ENCODE measurements at regions not wholly inside any gene's neighbourhood (a gene's known extent, or its start where the extent isn't known, plus 50 kb on each side); places are given as distances from the start of the nearest gene placed in this dataset.

DNA sequence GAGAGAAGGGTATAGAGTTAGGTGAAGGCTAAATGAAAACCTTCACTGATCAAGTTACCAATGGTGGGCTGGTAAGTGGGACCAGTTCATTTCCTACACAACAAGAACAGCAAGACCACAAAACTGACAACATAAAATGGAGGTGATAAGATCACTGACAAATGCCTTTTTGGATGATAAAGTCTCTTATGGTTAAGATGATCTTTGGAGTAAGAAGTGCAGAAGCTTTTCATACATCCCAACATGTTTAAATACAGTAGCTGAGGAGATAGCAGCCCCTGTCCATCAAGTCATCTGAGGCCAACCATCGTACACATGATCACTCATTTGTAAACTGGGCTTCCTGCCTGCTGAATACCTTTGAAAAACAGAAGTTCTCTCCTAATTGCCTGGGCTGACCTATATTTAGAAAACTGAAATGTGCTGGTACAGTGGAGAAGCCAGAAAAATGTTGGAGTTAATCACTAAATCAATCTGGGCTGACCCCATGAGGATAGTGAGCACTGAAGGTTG is 259.0 kb upstream of the ZFHX3 start:
- in situ Hi-C loops (cut with HindIII; ENCODE audit: low pct_unique_long_range_greater_than_20kb, low sequenced_read_pairs): no loop called here
- TF ChIP-seq POLR2AphosphoS5 (IDR thresholded peaks at IDR 0.05; ENCODE audit: low read depth, low read length): no peak
- TF ChIP-seq TCF7L2 (IDR thresholded peaks at IDR 0.05; ENCODE audit: low read depth, low read length): no peak
- TF ChIP-seq, protein P1, sequence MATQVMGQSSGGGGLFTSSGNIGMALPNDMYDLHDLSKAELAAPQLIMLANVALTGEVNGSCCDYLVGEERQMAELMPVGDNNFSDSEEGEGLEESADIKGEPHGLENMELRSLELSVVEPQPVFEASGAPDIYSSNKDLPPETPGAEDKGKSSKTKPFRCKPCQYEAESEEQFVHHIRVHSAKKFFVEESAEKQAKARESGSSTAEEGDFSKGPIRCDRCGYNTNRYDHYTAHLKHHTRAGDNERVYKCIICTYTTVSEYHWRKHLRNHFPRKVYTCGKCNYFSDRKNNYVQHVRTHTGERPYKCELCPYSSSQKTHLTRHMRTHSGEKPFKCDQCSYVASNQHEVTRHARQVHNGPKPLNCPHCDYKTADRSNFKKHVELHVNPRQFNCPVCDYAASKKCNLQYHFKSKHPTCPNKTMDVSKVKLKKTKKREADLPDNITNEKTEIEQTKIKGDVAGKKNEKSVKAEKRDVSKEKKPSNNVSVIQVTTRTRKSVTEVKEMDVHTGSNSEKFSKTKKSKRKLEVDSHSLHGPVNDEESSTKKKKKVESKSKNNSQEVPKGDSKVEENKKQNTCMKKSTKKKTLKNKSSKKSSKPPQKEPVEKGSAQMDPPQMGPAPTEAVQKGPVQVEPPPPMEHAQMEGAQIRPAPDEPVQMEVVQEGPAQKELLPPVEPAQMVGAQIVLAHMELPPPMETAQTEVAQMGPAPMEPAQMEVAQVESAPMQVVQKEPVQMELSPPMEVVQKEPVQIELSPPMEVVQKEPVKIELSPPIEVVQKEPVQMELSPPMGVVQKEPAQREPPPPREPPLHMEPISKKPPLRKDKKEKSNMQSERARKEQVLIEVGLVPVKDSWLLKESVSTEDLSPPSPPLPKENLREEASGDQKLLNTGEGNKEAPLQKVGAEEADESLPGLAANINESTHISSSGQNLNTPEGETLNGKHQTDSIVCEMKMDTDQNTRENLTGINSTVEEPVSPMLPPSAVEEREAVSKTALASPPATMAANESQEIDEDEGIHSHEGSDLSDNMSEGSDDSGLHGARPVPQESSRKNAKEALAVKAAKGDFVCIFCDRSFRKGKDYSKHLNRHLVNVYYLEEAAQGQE (IDR thresholded peaks at IDR 0.05; ENCODE audit: insufficient read depth in 1 of 2, low read depth in 2 of 2, low read length in 1 of 2): no peak
- TF ChIP-seq, protein P2, sequence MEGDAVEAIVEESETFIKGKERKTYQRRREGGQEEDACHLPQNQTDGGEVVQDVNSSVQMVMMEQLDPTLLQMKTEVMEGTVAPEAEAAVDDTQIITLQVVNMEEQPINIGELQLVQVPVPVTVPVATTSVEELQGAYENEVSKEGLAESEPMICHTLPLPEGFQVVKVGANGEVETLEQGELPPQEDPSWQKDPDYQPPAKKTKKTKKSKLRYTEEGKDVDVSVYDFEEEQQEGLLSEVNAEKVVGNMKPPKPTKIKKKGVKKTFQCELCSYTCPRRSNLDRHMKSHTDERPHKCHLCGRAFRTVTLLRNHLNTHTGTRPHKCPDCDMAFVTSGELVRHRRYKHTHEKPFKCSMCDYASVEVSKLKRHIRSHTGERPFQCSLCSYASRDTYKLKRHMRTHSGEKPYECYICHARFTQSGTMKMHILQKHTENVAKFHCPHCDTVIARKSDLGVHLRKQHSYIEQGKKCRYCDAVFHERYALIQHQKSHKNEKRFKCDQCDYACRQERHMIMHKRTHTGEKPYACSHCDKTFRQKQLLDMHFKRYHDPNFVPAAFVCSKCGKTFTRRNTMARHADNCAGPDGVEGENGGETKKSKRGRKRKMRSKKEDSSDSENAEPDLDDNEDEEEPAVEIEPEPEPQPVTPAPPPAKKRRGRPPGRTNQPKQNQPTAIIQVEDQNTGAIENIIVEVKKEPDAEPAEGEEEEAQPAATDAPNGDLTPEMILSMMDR (IDR thresholded peaks at IDR 0.05): no peak
- no peak for TF ChIP-seq SIN3A (IDR thresholded peaks at IDR 0.05; ENCODE audit: borderline replicate concordance, insufficient read depth, low read depth, low read length)
- intact Hi-C loops (cut with micrococcal nuclease; ENCODE audit: unreplicated experiment): no loop called here
- no peaks in the 10 kb centered on the region for H3K9me3 ChIP-seq (ENCODE audit: control insufficient read depth, insufficient read depth, low read depth, low read length)
- no peaks in the 10 kb centered on the region for H3K4me1 ChIP-seq (ENCODE audit: control insufficient read depth, insufficient read depth, low read length)
- no peak overlapping the region for H3K4me3 ChIP-seq (ENCODE audit: low read depth in 2 of 2, low read length in 2 of 2)
- H3K27ac ChIP-seq (ENCODE audit: low read length): no peak overlapping the region
- ChIA-PET POLR2A (no interaction called here), CTCF (no interaction called here)
- DNase-seq (ENCODE audit: low read depth, low spot score): no peak
- H3K27me3 ChIP-seq (ENCODE audit: control insufficient read depth, insufficient read depth, low read length): no peaks in the 10 kb centered on the region
- no TSS peak for BruUV-seq (replicated peaks)
- ATAC-seq: no peak
- H3K36me3 ChIP-seq (ENCODE audit: control insufficient read depth, insufficient read depth, low read length): no peaks in the 10 kb centered on the region

DNA sequence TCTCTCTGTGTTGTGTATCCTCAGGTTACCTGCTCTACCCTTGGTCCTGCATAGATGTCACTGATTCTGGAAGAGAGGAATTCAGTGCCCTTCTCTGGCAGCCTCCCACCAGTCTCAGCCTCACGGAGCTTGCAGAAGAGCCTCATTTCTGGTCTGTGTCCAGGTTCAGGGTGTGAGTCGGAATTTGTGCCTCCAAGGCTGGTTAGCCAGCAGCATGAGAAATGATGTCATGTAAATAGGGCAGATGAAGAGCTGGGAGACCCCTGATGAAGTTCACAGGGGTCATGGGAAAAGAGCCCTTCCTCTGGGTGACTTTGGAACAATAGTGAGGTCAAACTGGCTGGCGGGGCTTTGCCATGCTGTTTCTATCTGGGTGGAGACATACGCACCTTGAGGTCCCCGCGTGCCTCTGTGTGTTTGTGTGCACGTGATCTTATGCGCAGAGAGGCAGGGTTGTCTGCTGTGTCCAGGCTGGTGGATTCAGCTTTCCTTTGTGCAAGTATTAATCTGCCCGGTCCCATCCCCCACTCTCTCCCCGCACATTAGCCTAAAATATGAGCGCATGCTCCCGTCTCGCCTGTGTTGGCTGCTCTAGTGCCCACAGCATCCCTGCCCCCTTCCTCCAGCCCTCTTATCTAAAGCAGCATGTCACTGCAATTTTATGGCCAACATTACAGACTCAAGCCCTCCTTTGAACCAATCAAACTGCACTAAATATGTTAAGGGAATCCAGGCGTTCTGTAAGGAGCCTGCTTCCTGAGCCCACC is 256.3 kb upstream of the ZFHX3 start:
- CTCF ChIA-PET: no interaction called here
- ATAC-seq (no peak), DNase-seq (ENCODE audit: low read depth, low spot score) (no peak)
- Histone ChIP-seq H3K4me1 (ENCODE audit: control insufficient read depth, insufficient read depth, low read length) (no peaks in the 10 kb centered on the region), H3K27ac (ENCODE audit: low read length) (no peak overlapping the region), H3K27me3 (ENCODE audit: control insufficient read depth, insufficient read depth, low read length) (no peaks in the 10 kb centered on the region), H3K4me3 (ENCODE audit: low read depth in 2 of 2, low read length in 2 of 2) (no peak overlapping the region), H3K36me3 (ENCODE audit: control insufficient read depth, insufficient read depth, low read length) (no peaks in the 10 kb centered on the region), H3K9me3 (ENCODE audit: control insufficient read depth, insufficient read depth, low read depth, low read length) (no peaks in the 10 kb centered on the region)
- BruUV-seq (replicated peaks): no TSS peak
- POLR2A ChIA-PET: interaction anchor here (0.7 kb wide), 1 partner anchor 61 kb away, joined by 7 read pairs; no protein-coding TSS in a partner anchor
- intact Hi-C loops (cut with micrococcal nuclease; ENCODE audit: unreplicated experiment): no loop called here
- TF ChIP-seq SIN3A (IDR thresholded peaks at IDR 0.05; ENCODE audit: borderline replicate concordance, insufficient read depth, low read depth, low read length): no peak
- no peak for TF ChIP-seq TCF7L2 (IDR thresholded peaks at IDR 0.05; ENCODE audit: low read depth, low read length)
- TF ChIP-seq, protein P2 (IDR thresholded peaks at IDR 0.05): no peak
- TF ChIP-seq POLR2AphosphoS5 (IDR thresholded peaks at IDR 0.05; ENCODE audit: low read depth, low read length): no peak
- TF ChIP-seq, protein P1 (IDR thresholded peaks at IDR 0.05; ENCODE audit: insufficient read depth in 1 of 2, low read depth in 2 of 2, low read length in 1 of 2): no peak
- in situ Hi-C loops (cut with HindIII; ENCODE audit: low pct_unique_long_range_greater_than_20kb, low sequenced_read_pairs): no loop called here

All from Panc1 (cell line).